ENCODE measurements at regions not wholly inside any gene's neighbourhood (a gene's known extent, or its start where the extent isn't known, plus 50 kb on each side); places are given as distances from the start of the nearest gene placed in this dataset.

- TF ChIP-seq CREB1 (IDR thresholded peaks at IDR 0.05; ENCODE audit: low read depth) (no peak), NFIC (IDR thresholded peaks at IDR 0.05) (peak; percentile 34; the same call in 1 of the 2 replicates), YY1 (IDR thresholded peaks at IDR 0.05; ENCODE audit: low read depth) (peak; percentile 85), TEAD4 (IDR thresholded peaks at IDR 0.05) (peak; percentile 94), FOXM1 (IDR thresholded peaks at IDR 0.05; ENCODE audit: borderline replicate concordance, low read depth) (no peak)
Measured at GRCh38 chr11:16607675-16608644, 130.5 kb upstream of the C11orf58 start.

GRCh38 chr11:16606784-16607674, 131.4 kb upstream of the C11orf58 start:
- peak; percentile 69 for TF ChIP-seq ZBTB7A (IDR thresholded peaks at IDR 0.05; ENCODE audit: low read depth)
- TF ChIP-seq CEBPB (IDR thresholded peaks at IDR 0.05), result no peak
- no peak for TF ChIP-seq CREB1 (IDR thresholded peaks at IDR 0.05; ENCODE audit: low read depth)
- no peak for TF ChIP-seq FOXM1 (IDR thresholded peaks at IDR 0.05; ENCODE audit: borderline replicate concordance, low read depth)
- TF ChIP-seq TAF1 (IDR thresholded peaks at IDR 0.05; ENCODE audit: low read depth), result 0 out of 2 replicates have a peak, but pooled peaks have one; percentile 6
- no peak for TF ChIP-seq REST (IDR thresholded peaks at IDR 0.05; ENCODE audit: low read depth)
- no peak for TF ChIP-seq RAD21 (IDR thresholded peaks at IDR 0.05; ENCODE audit: low read depth)
- no peak for TF ChIP-seq TEAD4 (IDR thresholded peaks at IDR 0.05)
- TF ChIP-seq EGR1 (IDR thresholded peaks at IDR 0.05), result no peak

GRCh38 chr11:16605894-16606783, 132.3 kb upstream of the C11orf58 start:
- TF ChIP-seq REST (IDR thresholded peaks at IDR 0.05; ENCODE audit: low read depth) (no peak), FOXM1 (IDR thresholded peaks at IDR 0.05; ENCODE audit: borderline replicate concordance, low read depth) (no peak), TAF1 (IDR thresholded peaks at IDR 0.05; ENCODE audit: low read depth) (no peak), MAX (IDR thresholded peaks at IDR 0.05) (peak; percentile 56; the same call in 1 of the 2 replicates), CEBPB (IDR thresholded peaks at IDR 0.05) (no peak), TEAD4 (IDR thresholded peaks at IDR 0.05) (peak; percentile 30; the same call in 1 of the 2 replicates), EP300 (IDR thresholded peaks at IDR 0.05; ENCODE audit: borderline replicate concordance) (no peak), RAD21 (IDR thresholded peaks at IDR 0.05; ENCODE audit: low read depth) (peak; percentile 80), USF1 (IDR thresholded peaks at IDR 0.05) (no peak), YY1 (IDR thresholded peaks at IDR 0.05; ENCODE audit: low read depth) (0 out of 2 replicates have a peak, but pooled peaks have one; percentile 23), TCF12 (IDR thresholded peaks at IDR 0.05; ENCODE audit: low read depth) (peak; percentile 49; the same call in 1 of the 2 replicates)

- TF ChIP-seq RAD21 (IDR thresholded peaks at IDR 0.05; ENCODE audit: low read depth) (no peak), FOXM1 (IDR thresholded peaks at IDR 0.05; ENCODE audit: borderline replicate concordance, low read depth) (no peak), TAF1 (IDR thresholded peaks at IDR 0.05; ENCODE audit: low read depth) (no peak)
Measured at GRCh38 chr11:16605389-16605893, 133.0 kb upstream of the C11orf58 start.

GRCh38 chr11:16604794-16605388, 133.6 kb upstream of the C11orf58 start:
- peak; percentile 19; the same call in 1 of the 2 replicates for TF ChIP-seq TAF1 (IDR thresholded peaks at IDR 0.05; ENCODE audit: low read depth)
- peak; percentile 34; the same call in 1 of the 2 replicates for TF ChIP-seq TCF12 (IDR thresholded peaks at IDR 0.05; ENCODE audit: low read depth)
- no peak for TF ChIP-seq EGR1 (IDR thresholded peaks at IDR 0.05)
- TF ChIP-seq YY1 (IDR thresholded peaks at IDR 0.05; ENCODE audit: low read depth), result no peak
- no peak for TF ChIP-seq REST (IDR thresholded peaks at IDR 0.05; ENCODE audit: low read depth)
- TF ChIP-seq CREB1 (IDR thresholded peaks at IDR 0.05; ENCODE audit: low read depth), result no peak
- no peak; the same call in 1 of the 2 replicates for TF ChIP-seq TEAD4 (IDR thresholded peaks at IDR 0.05)
- TF ChIP-seq MAX (IDR thresholded peaks at IDR 0.05), result peak; percentile 69
- no peak for TF ChIP-seq FOXM1 (IDR thresholded peaks at IDR 0.05; ENCODE audit: borderline replicate concordance, low read depth)
- TF ChIP-seq ZBTB7A (IDR thresholded peaks at IDR 0.05; ENCODE audit: low read depth), result no peak
- no peak for TF ChIP-seq RAD21 (IDR thresholded peaks at IDR 0.05; ENCODE audit: low read depth)
- TF ChIP-seq CEBPB (IDR thresholded peaks at IDR 0.05), result no peak
- TF ChIP-seq USF1 (IDR thresholded peaks at IDR 0.05), result no peak
- no peak for TF ChIP-seq EP300 (IDR thresholded peaks at IDR 0.05; ENCODE audit: borderline replicate concordance)
- TF ChIP-seq NFIC (IDR thresholded peaks at IDR 0.05), result no peak

Data from Ishikawa (cell line).